ENCODE measurements at regions not wholly inside any gene's neighbourhood (a gene's known extent, or its start where the extent isn't known, plus 50 kb on each side); places are given as distances from the start of the nearest gene placed in this dataset.

DNA sequence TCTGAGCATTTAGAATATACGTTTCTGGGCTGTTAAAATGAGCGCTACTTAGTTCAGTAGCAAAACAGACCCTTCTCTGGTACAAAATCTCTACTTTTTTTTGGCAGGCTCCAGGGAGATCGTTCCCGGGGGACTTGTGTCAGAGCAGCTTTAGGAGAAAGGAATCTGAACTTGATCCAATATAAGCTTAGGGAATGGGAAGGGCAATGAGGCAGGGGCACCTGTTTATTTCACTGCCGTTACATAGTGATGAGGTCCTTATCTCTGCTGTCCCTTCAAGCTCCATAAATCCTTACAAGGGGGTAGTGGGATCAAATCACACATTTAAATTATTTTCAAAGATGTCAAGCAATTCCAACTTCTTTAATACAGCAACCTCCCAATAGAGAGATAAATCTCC lies 128.7 kb upstream of the BNIP2 start:
- TF ChIP-seq CTCF (IDR thresholded peaks at IDR 0.05; ENCODE audit: low read depth, low read length) (no peak), EZH2phosphoT487 (IDR thresholded peaks at IDR 0.05; ENCODE audit: low read depth) (no peak)

Measured in OCI-LY3 (cell line).